ENCODE measurements at regions not wholly inside any gene's neighbourhood (a gene's known extent, or its start where the extent isn't known, plus 50 kb on each side); places are given as distances from the start of the nearest gene placed in this dataset.

- DNase-seq, result peak in 1 of 14 donors; percentile 26
These were observed 54.1 kb upstream of the UNC5B start for GRCh38 chr10:71158251-71158650.

DNA sequence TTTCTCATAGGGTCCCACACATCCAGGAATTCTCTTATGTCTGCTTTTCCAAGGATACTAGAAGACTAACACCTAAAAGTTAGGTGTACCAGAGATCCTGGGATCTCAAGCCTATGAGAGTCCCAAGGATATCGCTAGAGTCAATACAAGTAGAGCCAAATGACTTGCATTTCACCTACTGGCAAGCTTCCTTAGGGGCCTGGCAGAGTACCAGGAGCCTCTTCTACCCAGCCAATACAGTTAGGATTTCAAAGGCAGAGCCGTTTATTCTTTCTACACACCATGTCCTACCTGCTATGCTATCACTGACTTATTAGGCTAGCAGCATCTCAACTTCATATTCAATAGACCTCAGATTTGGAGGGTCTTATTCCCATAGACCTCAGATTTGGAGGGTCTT is 53.5 kb upstream of the UNC5B start:
- no peak for DNase-seq

DNA sequence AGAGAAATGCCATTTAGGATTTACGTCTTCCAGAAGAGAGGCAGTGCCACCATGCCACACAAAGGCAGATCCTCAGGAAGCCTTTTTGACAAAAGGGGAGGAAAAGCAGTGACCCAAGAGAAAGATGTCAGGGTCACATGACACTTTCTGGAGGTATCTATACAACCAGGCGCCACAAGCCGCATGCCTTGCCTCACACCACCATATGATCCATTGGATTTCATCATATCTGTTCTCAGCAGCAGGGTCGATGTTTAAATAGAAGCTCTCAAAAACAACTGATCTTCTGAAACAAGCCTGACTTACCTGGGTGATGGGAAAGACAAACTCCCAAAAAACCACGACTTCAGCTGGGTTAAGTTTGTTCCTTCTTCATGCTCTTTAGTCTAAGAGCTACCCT is 52.5 kb upstream of the UNC5B start:
- DNase-seq, result no peak

DNA sequence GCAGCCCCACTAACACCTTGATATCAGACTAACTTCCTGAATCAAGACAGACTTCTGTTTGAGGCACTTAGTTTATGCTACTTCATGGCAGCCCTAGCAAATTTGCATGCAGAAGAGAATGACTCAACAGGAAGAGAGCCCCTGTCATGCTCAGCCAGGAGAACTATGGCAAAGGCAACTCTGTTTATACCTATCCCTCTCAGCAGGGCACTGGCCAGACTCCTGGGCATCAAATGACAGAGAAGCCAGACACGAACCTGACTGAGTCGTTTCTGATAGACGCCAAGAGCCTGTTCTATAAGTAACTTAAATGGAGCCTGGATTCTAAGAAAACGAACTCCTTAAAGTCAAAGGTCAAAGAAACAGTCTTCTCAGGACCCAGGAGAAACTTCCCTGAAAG is 50.9 kb upstream of the UNC5B start:
- DNase-seq, result no peak

Measured in C1 segment of cervical spinal cord (tissue), 14 donors.